Stimulated activated naive CD4-positive, alpha-beta T cell treated with Interleukin-2 at 50 U/mL for 16 hours (primary cell): ENCODE measurements at regions not wholly inside any gene's neighbourhood (a gene's known extent, or its start where the extent isn't known, plus 50 kb on each side); places are given as distances from the start of the nearest gene placed in this dataset.
"Not testable (repeated sequence)": the region's sequence is repeated elsewhere in the genome, so short reads cannot be mapped to it uniquely, and the experiment has no call there.

Source experiments
- DNase-seq: peaks from one replicate; lab custom pipeline; 2025; lab: John Stamatoyannopoulos, UW

DNA sequence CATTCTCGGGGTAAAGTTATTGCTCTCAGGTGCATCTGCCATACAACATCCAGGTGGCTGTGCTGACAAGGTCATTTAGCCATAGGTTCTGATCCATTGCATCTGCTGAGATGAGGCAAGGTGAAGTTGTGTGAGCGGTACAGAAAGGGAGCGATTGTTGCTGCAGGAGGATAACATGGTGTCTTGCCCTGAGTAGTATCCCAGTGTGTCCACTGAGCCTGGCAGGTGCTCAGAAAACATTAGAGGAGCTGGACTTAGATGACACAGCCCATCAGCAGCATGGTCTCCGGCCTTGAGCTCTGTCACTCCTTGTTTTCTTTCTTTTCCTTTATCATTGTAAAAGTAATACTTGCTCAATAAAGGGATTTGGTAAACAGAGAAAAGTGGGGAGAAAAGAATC, 161.1 kb upstream of the ATP10A start:
- DNase-seq = no peak

- DNase-seq = no peak
Measured at GRCh38 chr15:26023691-26024090, 160.6 kb upstream of the ATP10A start.

GRCh38 chr15:26023231-26023630, 160.1 kb upstream of the ATP10A start:
- DNase-seq = no peak

GRCh38 chr15:26020871-26021270, 157.7 kb upstream of the ATP10A start:
- no peak for DNase-seq

DNA sequence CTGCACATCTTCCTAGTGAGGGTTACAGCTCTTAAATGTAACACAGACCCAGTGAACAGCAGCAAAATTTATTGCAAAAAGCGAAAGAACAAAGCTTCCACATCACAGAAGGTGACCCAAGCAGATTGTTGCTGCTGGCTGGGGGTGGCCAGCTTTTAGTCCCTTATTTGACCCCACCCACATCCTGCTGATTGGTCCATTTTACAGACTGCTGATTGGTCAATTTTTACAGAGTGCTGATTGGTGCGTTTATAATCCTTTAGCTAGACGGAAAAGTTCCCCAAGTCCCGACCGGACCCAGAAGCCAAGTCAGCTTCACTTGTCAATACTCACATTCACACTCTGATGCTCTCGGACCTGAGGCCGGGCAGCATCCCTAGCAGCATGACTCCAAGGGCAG, 154.5 kb upstream of the ATP10A start:
- DNase-seq = no peak

DNA sequence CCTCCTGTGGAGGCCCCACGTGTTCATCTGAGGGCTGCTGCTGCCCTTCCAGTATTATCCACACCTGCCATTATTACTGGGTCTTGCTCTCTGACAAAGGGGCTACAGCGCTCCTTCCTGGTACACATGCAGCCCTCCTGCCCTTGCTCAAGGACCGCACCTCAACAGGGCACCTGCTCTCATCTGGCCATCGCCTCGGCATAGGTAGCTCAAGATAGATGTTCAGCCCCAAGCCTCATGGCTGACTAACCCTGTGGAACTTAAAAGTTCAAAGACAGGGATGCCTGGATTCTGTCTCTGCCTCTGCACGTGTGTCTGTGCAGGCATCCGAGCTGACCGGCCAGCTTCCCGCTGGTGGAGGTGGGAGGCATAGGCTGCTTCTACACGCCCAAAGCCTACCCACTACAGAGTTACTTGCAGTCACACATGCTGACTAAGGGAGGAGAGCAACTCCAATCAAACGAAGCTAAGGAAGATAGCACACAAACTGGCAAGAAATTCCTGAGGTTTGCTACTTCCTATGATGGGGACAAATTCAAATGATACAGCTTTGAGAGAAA, 152.5 kb upstream of the ATP10A start:
- DNase-seq = no peak

GRCh38 chr15:26013981-26014380, 150.9 kb upstream of the ATP10A start:
- DNase-seq = no peak

DNA sequence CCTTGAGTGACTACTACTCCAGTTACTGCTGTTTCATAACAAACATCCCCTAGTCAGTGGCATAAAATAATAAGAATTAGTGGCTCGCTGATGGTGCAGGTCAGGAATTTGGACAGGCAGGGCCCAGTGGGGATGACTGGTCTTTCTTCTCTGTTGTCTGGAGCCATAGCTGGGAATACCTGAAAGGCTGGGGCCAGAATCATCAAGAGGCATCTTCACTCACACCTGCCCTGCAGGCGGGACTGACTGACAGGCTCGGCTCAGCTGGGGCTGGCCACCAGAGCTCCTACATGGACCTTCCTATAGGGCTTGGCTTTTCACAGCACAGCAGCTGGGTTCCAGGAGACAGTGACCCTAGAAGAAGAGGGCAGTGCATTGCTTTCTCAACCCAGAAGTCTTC, 148.8 kb upstream of the ATP10A start:
- no peak for DNase-seq

DNA sequence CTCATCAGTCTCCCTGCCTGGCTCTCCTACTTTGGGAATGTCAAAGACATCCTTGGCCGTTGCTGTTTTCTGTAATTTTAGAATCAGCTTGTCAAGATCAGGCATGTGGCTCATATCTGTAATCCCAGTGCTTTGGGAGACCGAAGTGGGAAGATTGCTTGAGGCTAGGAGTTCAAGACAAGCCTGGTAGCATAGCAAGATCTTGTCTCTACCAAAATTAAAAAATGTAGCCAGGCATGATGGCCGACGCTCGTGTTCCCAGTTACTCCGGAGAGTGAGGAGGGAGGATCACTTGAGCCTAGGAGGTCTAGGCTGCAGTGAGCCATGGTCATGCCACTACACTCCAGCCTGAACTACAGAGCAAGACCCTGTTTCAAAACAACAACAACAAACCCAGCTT, 144.0 kb upstream of the ATP10A start:
- DNase-seq = no peak

GRCh38 chr15:26001201-26001600, 138.1 kb upstream of the ATP10A start:
- DNase-seq = no peak

DNA sequence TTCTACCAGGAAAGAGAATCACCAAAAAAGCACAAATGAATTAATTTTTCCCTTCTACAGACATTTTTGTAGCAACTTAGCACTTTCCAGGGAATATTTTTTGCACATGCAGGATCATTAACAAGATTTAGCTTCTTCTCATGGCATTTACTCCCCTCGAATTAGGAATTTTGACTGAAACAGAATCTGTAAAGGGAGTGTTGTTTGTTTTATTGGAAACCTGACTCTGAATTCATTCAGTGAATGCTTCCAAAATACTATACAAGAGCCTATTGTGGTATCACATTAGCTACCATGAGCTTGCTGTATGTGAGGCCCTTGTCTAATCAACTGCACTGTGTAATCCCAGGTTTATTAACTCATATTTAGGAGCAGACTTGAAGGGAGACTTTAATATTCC, 130.4 kb upstream of the ATP10A start:
- no peak for DNase-seq

DNA sequence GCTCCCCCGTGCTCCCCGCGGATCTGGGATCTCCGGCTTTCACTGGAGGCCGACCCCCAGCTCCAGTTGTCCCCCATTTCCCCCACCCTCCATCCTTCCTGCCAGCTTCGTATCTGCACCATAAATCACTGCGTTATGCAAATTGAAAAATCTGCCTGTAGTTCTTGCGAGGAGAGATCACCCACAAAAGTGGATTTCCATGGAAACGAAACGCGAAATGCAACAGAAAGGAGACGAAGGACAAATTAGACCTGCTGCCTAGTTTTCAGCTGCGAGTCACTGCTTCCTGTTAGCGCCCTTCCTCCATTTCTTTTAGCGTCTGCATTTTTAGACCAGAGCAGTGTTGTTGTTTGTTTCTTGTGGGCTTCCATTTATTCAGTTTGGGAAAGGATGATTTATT, 127.1 kb upstream of the ATP10A start:
- DNase-seq = no peak

- DNase-seq = no peak
Measured at GRCh38 chr15:25989327-25989726, 126.2 kb upstream of the ATP10A start.

- DNase-seq = not testable (repeated sequence)
Measured at GRCh38 chr15:25988716-25989115, 125.6 kb upstream of the ATP10A start.

DNA sequence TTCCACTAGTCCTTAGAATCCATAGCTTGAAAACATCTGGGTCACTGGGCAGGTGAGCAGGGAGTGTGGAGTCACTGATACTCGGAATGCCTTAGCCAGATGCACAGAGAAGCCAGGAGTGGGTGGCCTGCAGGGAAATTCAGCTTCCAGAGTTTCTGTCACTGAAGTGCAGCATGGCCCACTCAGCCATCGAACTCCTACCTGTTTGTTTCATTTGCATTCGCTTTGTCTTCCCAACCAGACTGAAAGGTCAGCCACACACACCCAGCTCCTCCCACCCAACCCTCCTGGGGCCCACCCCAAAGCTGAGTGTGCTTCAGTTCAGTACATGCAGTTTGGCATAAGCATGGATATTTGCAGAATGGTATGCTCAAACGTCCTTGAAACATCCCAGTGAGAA, 124.5 kb upstream of the ATP10A start:
- no peak for DNase-seq

DNA sequence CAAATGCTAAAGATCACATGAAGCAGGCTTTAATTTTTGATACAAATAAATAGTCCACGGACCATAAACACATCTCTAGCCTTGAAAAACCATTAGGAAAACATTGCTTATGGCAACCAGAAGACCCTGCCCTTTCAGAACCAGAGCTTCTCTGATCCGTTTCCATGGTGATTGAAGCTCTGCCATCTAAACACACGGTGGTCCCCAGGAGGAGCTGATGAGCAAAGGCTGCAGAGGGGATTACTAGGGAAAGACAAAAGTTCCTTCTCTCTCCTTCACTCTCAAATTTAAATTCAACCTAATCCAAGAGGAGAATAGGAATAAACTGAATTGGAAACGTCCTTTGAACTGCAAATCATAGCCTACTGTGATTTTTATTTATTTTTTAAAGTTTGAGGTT, 122.0 kb upstream of the ATP10A start:
- no peak for DNase-seq

- no peak for DNase-seq
Measured at GRCh38 chr15:25982736-25983135, 119.6 kb upstream of the ATP10A start.

DNA sequence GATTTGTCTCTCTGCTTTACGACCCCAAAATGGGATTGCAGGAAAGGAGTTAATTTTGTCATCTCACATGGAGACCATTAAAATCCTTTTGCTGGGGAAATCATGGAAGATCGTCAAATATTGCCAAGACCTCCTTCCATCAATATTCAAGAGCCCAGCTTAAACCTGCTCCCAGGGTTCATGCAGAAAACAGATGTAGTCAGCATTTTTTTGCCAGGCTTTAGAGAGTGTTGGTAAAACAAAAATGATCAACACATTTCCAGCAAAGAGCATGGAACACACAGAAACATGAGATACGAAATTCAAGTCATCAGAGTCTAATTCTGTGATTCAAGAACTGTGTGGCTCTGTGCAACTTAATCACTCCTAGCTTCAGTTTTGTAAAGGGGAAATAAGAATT, 118.0 kb upstream of the ATP10A start:
- DNase-seq = no peak

DNA sequence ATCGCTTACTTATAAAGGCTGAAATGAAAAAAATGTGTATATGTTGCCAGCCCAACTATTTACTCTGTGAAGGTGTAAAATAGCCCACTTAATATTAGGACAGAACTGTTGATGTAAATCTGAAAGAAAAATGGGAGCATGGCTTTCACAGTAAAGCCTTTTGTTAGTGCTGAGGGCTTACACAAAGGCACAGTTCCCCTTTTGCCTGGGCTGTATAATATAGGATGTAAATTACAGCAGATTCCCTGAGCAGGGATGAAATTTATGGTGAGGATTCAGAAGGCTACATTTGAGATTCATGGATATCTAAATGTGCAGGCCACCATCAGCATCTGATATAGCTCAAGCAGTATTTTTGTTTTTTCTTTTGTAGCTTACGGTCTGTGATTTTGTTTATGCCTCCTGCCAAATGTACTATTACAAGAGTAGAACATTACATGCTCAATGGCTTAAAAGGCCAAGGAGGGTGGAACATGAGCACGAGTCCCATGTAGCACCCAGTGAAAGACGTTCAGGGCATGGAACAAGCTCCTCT, 109.1 kb upstream of the ATP10A start:
- DNase-seq = no peak

DNA sequence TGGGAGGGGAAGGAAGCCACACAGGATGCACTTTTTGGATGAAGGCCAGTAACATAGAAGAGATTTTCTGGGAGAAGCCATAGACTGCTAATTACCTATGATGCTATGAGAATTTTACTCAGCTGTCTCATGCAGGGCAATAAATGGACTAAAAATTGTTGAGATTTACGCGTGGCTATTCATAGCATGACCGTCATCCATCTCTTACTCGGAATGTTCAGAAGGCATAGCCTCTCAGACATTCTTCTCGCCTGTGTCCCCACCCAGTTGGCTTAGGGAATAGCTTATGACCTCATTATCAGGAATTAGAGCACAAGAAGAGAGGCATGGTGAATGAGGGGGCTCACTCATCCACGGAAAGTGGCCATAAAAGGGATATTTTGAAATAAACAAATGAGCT, 107.9 kb upstream of the ATP10A start:
- no peak for DNase-seq

- no peak for DNase-seq
Measured at GRCh38 chr15:25969886-25970285, 106.8 kb upstream of the ATP10A start.

DNA sequence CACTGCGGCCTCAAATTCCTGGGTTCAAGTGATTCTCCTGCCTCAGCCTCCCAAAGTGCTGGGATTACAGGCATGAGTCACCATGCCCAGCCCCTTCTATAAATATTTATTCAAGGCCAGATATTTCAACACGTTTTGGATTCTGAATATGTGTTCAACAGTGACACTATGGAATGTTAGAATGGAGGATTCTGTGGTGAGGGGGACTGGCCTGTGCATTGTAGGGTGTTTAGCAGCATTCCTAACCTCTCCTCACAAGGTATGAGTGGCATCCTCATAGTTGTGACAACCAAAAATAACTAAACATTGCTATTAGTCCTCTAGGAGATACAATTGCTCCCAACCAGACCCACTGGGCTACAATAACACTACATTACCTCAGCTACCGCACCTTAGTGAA, 104.0 kb upstream of the ATP10A start:
- DNase-seq = no peak

DNA sequence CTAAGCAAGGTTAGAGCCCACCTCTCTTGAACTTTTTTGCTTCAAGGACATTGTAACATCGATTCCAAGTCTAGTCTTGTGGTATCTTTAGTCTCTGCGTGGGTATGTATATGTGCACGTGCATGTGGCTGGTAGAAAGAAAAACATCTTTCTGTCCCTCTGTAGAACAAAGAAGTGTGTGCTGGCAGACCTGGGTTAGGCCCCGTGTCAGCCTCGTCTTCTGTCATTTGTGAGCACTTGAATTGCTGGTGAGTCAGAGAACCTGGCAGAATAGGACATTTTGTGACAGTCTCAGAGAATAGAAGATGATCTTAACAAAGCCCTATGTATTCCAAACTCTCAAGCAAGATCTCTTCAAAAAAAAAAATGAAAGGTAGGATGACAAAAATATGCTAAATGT, 102.2 kb upstream of the ATP10A start:
- no peak for DNase-seq

DNA sequence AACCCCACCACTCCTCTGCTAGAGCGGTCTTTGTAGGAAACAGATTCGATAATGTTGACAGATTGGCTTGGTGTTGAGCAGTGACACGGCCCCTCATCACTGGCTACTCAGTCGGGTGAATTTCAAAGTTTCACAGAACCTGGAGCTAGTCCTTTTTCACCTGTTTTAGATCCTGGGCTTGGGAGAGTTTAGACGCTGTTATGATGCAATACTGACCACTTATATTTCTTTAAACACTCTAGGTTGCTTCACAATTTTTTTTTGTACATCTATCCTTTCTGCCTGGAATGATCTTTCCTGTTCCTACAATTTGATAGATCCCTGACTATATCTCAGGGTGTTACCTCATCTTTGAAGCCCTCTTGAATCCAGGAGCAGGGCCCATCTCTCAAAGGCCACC, 97.1 kb upstream of the ATP10A start:
- DNase-seq = no peak

- no peak for DNase-seq
Measured at GRCh38 chr15:25959100-25959499, 96.0 kb upstream of the ATP10A start.
